Neural crest cell (in vitro differentiated cells): ENCODE measurements at regions not wholly inside any gene's neighbourhood (a gene's known extent, or its start where the extent isn't known, plus 50 kb on each side); places are given as distances from the start of the nearest gene placed in this dataset.
A peak's percentile ranks its signal among the peaks of the same experiment; 100 is the strongest.

Experiments
- DNase-seq: peaks from one replicate; pipeline ENCODE4 v3.0.0; 2021; ENCODE audit warnings: low read depth, mixed read lengths, low spot score
- H3K27ac Mint-ChIP-seq: one replicate; pipeline ENCODE4 v1.8.0; 2021; ENCODE audit warnings: mild to moderate bottlenecking, mixed read lengths; ENCODE audit not compliant: unreplicated experiment
- H3K27me3 Mint-ChIP-seq: 2 replicates; pipeline ENCODE4 v1.8.0; 2021; ENCODE audit warnings: low read depth, mild to moderate bottlenecking, mixed read lengths
- H3K36me3 Mint-ChIP-seq: 2 replicates; pipeline ENCODE4 v1.8.0; 2021; ENCODE audit warnings: low read depth, mild to moderate bottlenecking, mixed read lengths
- H3K4me1 Mint-ChIP-seq: 2 replicates; pipeline ENCODE4 v1.8.0; 2021; ENCODE audit warnings: mixed read lengths
- H3K4me3 Mint-ChIP-seq: one replicate; pipeline ENCODE4 v1.8.0; 2021; ENCODE audit warnings: mild to moderate bottlenecking, mixed read lengths
- H3K9me3 Mint-ChIP-seq: 2 replicates; pipeline ENCODE4 v1.8.0; 2021; ENCODE audit warnings: mixed read lengths
- CTCF ChIP-seq: fragments of 200-600 bp; sonication (generic); conservative IDR thresholded peaks from 2 replicates; pipeline ENCODE4 v1.5.0; 2021; ENCODE audit warnings: antibody characterized with exemption, mild to moderate bottlenecking

GRCh38 chr18:27723168-27723567 lies 453.8 kb downstream of the CDH2 start:
- Mint-ChIP-seq H3K4me1 (peaks cover 27% of the 10 kb centered on the region), H3K27me3 (no peaks in the 10 kb centered on the region), H3K27ac (no peak overlapping the region), H3K4me3 (no peak overlapping the region), H3K36me3 (peaks cover 11% of the 10 kb centered on the region), H3K9me3 (peaks cover 11% of the 10 kb centered on the region)
- DNase-seq: no peak
- TF ChIP-seq CTCF: no peak

DNA sequence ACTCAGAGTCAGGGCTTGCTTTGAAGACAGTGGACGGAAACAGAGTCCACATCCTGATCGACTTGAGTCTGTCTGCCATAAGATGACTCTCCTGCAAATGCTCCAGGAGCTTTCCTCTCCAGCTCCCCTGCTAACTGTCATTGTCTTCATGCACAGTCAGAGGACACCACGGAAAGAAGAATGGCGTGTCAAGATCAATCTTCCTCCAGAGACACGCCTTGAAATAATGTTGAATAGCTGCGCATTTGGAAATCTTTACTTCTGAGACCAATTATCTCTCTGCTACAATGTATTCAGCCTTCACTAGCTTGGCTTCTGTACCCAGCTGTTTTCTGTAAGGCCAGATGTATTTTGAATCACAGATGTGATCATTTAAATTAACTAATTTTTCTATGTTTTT lies 457.2 kb downstream of the CDH2 start:
- peak overlapping the region; percentile 20 for H3K27ac Mint-ChIP-seq
- H3K9me3 Mint-ChIP-seq: peaks cover 2% of the 10 kb centered on the region
- DNase-seq: no peak
- peaks cover 46% of the 10 kb centered on the region for H3K4me1 Mint-ChIP-seq
- no peak overlapping the region for H3K4me3 Mint-ChIP-seq
- H3K36me3 Mint-ChIP-seq: no peaks in the 10 kb centered on the region
- no peaks in the 10 kb centered on the region for H3K27me3 Mint-ChIP-seq
- TF ChIP-seq CTCF: no peak

DNA sequence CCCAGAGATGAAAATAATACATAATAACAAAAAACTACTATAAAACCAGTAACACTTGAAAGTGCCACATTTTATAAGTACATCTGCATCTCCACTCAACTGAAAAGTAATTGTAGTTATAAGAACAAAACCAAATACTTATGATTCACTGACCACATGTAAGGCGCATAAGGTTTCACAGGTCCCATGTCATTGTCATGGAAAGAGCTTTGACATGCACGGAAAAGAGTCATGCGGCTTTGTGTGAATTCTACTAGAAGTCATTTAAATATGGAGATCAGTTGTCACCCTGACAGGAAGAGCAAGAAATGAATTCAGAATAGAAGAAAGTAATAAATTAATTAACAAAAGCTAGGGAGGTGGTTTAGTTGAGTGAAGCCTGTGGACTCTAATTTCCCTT lies 459.1 kb downstream of the CDH2 start:
- H3K4me1 Mint-ChIP-seq: peaks cover 51% of the 10 kb centered on the region
- no peaks in the 10 kb centered on the region for H3K27me3 Mint-ChIP-seq
- no peak for DNase-seq
- no peak overlapping the region for H3K4me3 Mint-ChIP-seq
- H3K9me3 Mint-ChIP-seq: peaks cover 5% of the 10 kb centered on the region
- no peaks in the 10 kb centered on the region for H3K36me3 Mint-ChIP-seq
- H3K27ac Mint-ChIP-seq: no peak overlapping the region
- TF ChIP-seq CTCF: no peak

DNA sequence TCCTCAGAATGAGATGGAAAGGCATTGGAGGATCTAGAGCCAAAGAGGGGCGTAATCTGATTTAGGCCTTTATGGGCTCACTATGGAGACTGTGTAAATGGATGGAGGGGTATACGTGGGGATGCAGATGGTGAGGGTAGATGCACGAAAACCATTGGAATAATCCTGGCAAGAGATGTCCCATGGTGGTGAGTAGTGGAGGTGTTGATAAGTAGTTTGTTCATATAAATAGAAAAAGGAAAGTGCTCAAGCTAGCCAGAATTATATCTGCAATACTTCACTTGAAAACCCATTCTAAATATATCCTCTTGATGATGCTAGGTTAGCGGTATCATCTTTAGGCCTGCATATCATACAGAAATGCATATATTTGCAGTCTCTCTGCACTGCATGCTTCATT lies 459.7 kb downstream of the CDH2 start:
- no peak for TF ChIP-seq CTCF
- H3K27ac Mint-ChIP-seq: no peak overlapping the region

DNA sequence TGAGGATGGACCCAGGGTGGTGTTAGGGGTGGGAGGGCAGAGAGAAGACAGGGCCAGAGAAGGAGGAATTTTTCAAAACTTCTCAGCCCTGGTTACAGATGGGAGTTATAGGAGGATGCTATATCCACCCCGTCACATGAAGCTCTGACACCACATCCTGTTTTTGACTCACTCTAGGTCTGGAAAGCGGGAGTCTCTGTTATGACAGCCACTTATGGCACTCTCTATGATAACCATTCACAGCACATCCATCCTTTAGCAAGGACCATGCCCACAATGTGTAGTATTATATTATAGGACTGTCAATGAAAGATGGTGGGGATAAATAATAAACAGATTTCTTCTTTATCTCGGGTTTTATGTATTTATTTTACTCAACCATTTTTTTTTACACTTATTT lies 461.2 kb downstream of the CDH2 start:
- H3K27ac Mint-ChIP-seq: no peak overlapping the region
- H3K9me3 Mint-ChIP-seq: peaks cover 5% of the 10 kb centered on the region
- no peak for TF ChIP-seq CTCF
- H3K36me3 Mint-ChIP-seq: no peaks in the 10 kb centered on the region
- H3K27me3 Mint-ChIP-seq: no peaks in the 10 kb centered on the region
- no peak for DNase-seq
- no peak overlapping the region for H3K4me3 Mint-ChIP-seq
- peaks cover 72% of the 10 kb centered on the region for H3K4me1 Mint-ChIP-seq

More for the DNA sequence above, 459.7 kb downstream of the CDH2 start:
- H3K27me3 Mint-ChIP-seq: no peaks in the 10 kb centered on the region
- no peak overlapping the region for H3K4me3 Mint-ChIP-seq
- H3K36me3 Mint-ChIP-seq: no peaks in the 10 kb centered on the region
- peaks cover 5% of the 10 kb centered on the region for H3K9me3 Mint-ChIP-seq
- DNase-seq: no peak
- peaks cover 57% of the 10 kb centered on the region for H3K4me1 Mint-ChIP-seq

DNA sequence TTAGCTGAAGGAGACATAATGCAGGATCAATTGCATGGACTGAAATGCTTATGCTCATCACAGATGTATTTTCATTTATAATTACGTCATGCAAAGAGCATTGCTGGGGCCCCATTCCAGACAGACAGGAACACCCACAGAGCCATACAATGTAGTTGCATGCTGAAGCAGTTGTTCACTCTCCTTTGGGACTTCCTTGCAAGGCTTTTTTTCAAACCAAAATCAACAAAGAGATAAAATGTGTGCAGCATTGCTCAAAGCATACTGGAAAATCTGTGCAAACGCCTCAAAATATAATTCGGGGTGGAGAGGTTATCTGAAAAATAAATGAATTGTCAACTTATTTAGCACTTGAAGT lies 463.2 kb downstream of the CDH2 start:
- DNase-seq: no peak
- Mint-ChIP-seq H3K9me3 (peaks cover 10% of the 10 kb centered on the region), H3K36me3 (peaks cover 8% of the 10 kb centered on the region), H3K4me1 (peaks cover 66% of the 10 kb centered on the region), H3K4me3 (peak overlapping the region; percentile 42), H3K27me3 (no peaks in the 10 kb centered on the region), H3K27ac (peak overlapping the region; percentile 95)
- no peak for TF ChIP-seq CTCF
